CD4-positive, alpha-beta T cell (primary cell): ENCODE measurements at regions not wholly inside any gene's neighbourhood (a gene's known extent, or its start where the extent isn't known, plus 50 kb on each side); places are given as distances from the start of the nearest gene placed in this dataset.

Experiments used
- ATAC-seq: fragments of 200-7000 bp; cut with Tn5 transposase; one replicate; pipeline ENCODE4 v1.10.0; 2022; ENCODE audit warnings: mild to moderate bottlenecking; ENCODE audit not compliant: poor library complexity
- CTCF ChIA-PET: fragments of 350-600 bp; sonication (Branson Sonifier 250); formaldehyde crosslinking; loops from one replicate; lab custom pipeline; 2021; ENCODE audit warnings: antibody characterized with exemption, inconsistent platforms; lab: Charles Lee
- POLR2A ChIA-PET: fragments of 350-600 bp; sonication (Branson Sonifier 250); formaldehyde crosslinking; loops from one replicate; lab custom pipeline; 2021; ENCODE audit warnings: antibody characterized with exemption, inconsistent platforms; lab: Charles Lee
- DNase-seq, 14 experiments: peaks; one replicate each; pipeline ENCODE4 v3.0.0-alpha.2; 2013 to 2020; ENCODE audit warnings: mixed read lengths in 2 of 14
- H3K27ac ChIP-seq, 2 donors: one replicate each; pipeline versions ENCODE4 v1.5.1 to v1.7.0; 2013; ENCODE audit warnings: low read length in 2 of 2, low read depth in 1 of 2, mild to moderate bottlenecking in 1 of 2
- H3K27me3 ChIP-seq, 2 experiments: 1 replicate in 1 of 2; 2 replicates in 1 of 2; pipeline versions ENCODE4 v1.6.1 to v1.7.0; 2013; ENCODE audit warnings: low read length in 2 of 2, control low read depth in 1 of 2, mild to moderate bottlenecking in 1 of 2, moderate library complexity in 1 of 2; ENCODE audit not compliant: insufficient read depth in 2 of 2, control insufficient read depth in 1 of 2
- H3K36me3 ChIP-seq: one replicate; pipeline ENCODE4 v1.6.1; 2013; ENCODE audit warnings: low read length, control low read depth; ENCODE audit not compliant: insufficient read depth
- H3K4me1 ChIP-seq: one replicate; pipeline ENCODE4 v1.6.1; 2013; ENCODE audit warnings: low read length, control low read depth; ENCODE audit not compliant: insufficient read depth
- H3K4me3 ChIP-seq: one replicate; pipeline ENCODE4 v1.5.1; 2013; ENCODE audit warnings: mild to moderate bottlenecking, low read length, moderate library complexity
- H3K9me3 ChIP-seq, 2 experiments: 1 replicate in 1 of 2; 2 replicates in 1 of 2; pipeline versions ENCODE4 v1.6.1 to v1.7.0; 2013; ENCODE audit warnings: low read length in 2 of 2, mild to moderate bottlenecking in 2 of 2, control low read depth in 1 of 2, moderate library complexity in 1 of 2; ENCODE audit not compliant: control insufficient read depth in 1 of 2, insufficient read depth in 1 of 2
- H3K27ac Mint-ChIP-seq: one replicate; pipeline ENCODE4 v1.8.0; 2020; ENCODE audit warnings: mixed read lengths
- H3K27me3 Mint-ChIP-seq: one replicate; pipeline ENCODE4 v1.8.0; 2021; ENCODE audit warnings: mixed read lengths
- H3K36me3 Mint-ChIP-seq: one replicate; pipeline ENCODE4 v1.8.0; 2021; ENCODE audit warnings: low read depth, mixed read lengths
- H3K4me1 Mint-ChIP-seq: one replicate; pipeline ENCODE4 v1.8.0; 2021; ENCODE audit warnings: low read depth, mixed read lengths
- H3K4me3 Mint-ChIP-seq: one replicate; pipeline ENCODE4 v1.8.0; 2020; ENCODE audit warnings: mild to moderate bottlenecking, mixed read lengths
- H3K9me3 Mint-ChIP-seq: one replicate; pipeline ENCODE4 v1.8.0; 2020; ENCODE audit warnings: mixed read lengths
- CTCF ChIP-seq: fragments of 200-600 bp; IDR thresholded peaks from one replicate; pipeline ENCODE4 v1.8.0; 2022; ENCODE audit warnings: antibody characterized with exemption, mild to moderate bottlenecking
- intact Hi-C, 2 experiments: fragments of 100-400 bp; cut with DNase I in 1 of 2; cut with micrococcal nuclease in 1 of 2; formaldehyde crosslinking; loops; one replicate each; pipeline versions ENCODE4 v1.15.1 to v1.9.0; 2023 to 2025; cut with DNase I, micrococcal nuclease

GRCh38 chrX:139192386-139192961, 338.1 kb upstream of the F9 start:
- Mint-ChIP-seq H3K4me1 (no peaks in the 10 kb centered on the region), H3K9me3 (no peaks in the 10 kb centered on the region), H3K27me3 (peaks cover 34% of the 10 kb centered on the region), H3K27ac (no peak overlapping the region), H3K36me3 (no peaks in the 10 kb centered on the region), H3K4me3 (no peak overlapping the region)
- DNase-seq (no peak), ATAC-seq (no peak)
- H3K4me3 ChIP-seq: no peak overlapping the region
- no peaks in the 10 kb centered on the region for H3K9me3 ChIP-seq
- intact Hi-C loops: no loop called here
- no peak overlapping the region for H3K27ac ChIP-seq
- H3K27me3 ChIP-seq: peaks cover 4 to 23% of the 10 kb centered on the region in 2 experiments
- H3K4me1 ChIP-seq: no peaks in the 10 kb centered on the region
- CTCF ChIA-PET: no interaction called here
- TF ChIP-seq CTCF: no peak
- no peaks in the 10 kb centered on the region for H3K36me3 ChIP-seq
- POLR2A ChIA-PET: no interaction called here

GRCh38 chrX:139191746-139192385, 338.7 kb upstream of the F9 start:
- Mint-ChIP-seq H3K27me3 (peaks cover 28% of the 10 kb centered on the region), H3K36me3 (no peaks in the 10 kb centered on the region), H3K4me1 (no peaks in the 10 kb centered on the region), H3K9me3 (no peaks in the 10 kb centered on the region), H3K27ac (no peak overlapping the region), H3K4me3 (no peak overlapping the region)
- H3K27ac ChIP-seq: no peak overlapping the region
- DNase-seq (no peak), ATAC-seq (no peak)
- H3K9me3 ChIP-seq: no peaks in the 10 kb centered on the region
- H3K36me3 ChIP-seq: no peaks in the 10 kb centered on the region
- intact Hi-C loops: no loop called here
- H3K4me3 ChIP-seq: no peak overlapping the region
- ChIA-PET POLR2A (no interaction called here), CTCF (no interaction called here)
- H3K27me3 ChIP-seq: peaks cover 4 to 18% of the 10 kb centered on the region in 2 experiments
- no peak for TF ChIP-seq CTCF
- H3K4me1 ChIP-seq: no peaks in the 10 kb centered on the region

GRCh38 chrX:139191286-139191685, 339.3 kb upstream of the F9 start:
- no peak for DNase-seq
- H3K36me3 Mint-ChIP-seq: no peaks in the 10 kb centered on the region
- no peak overlapping the region for H3K27ac Mint-ChIP-seq

More at GRCh38 chrX:139191286-139191685, 339.3 kb upstream of the F9 start:
- no peaks in the 10 kb centered on the region for H3K9me3 ChIP-seq
- intact Hi-C loops: no loop called here
- POLR2A ChIA-PET: no interaction called here
- Mint-ChIP-seq H3K4me3 (no peak overlapping the region), H3K4me1 (no peaks in the 10 kb centered on the region), H3K27me3 (peaks cover 22% of the 10 kb centered on the region), H3K9me3 (no peaks in the 10 kb centered on the region)
- no peaks in the 10 kb centered on the region for H3K36me3 ChIP-seq
- H3K27me3 ChIP-seq: peaks cover 4 to 12% of the 10 kb centered on the region in 2 experiments
- H3K27ac ChIP-seq: no peak overlapping the region
- no peak overlapping the region for H3K4me3 ChIP-seq
- ATAC-seq: no peak
- no peak for TF ChIP-seq CTCF
- CTCF ChIA-PET: no interaction called here
- no peaks in the 10 kb centered on the region for H3K4me1 ChIP-seq
